NT2/D1 (cell line): ENCODE measurements at regions not wholly inside any gene's neighbourhood (a gene's known extent, or its start where the extent isn't known, plus 50 kb on each side); places are given as distances from the start of the nearest gene placed in this dataset.

Experiments
- SUZ12 ChIP-seq: IDR thresholded peaks from 2 replicates; pipeline ENCODE4 v1.6.1; 2011; ENCODE audit not compliant: insufficient read length, insufficient read depth; ENCODE audit errors: extremely low read depth
- YY1 ChIP-seq: IDR thresholded peaks from 2 replicates; pipeline ENCODE4 v1.6.1; 2011; ENCODE audit not compliant: insufficient read length, insufficient read depth

- TF ChIP-seq SUZ12 (no peak), YY1 (no peak)
Measured at GRCh38 chr21:31498985-31499384, 154.9 kb upstream of the TIAM1 start.
